Caki2 (cell line): ENCODE measurements at regions not wholly inside any gene's neighbourhood (a gene's known extent, or its start where the extent isn't known, plus 50 kb on each side); places are given as distances from the start of the nearest gene placed in this dataset.
"Not testable (repeated sequence)": the region's sequence is repeated elsewhere in the genome, so short reads cannot be mapped to it uniquely, and the experiment has no call there.

Source experiments
- DNase-seq: peaks from one replicate; pipeline ENCODE4 v3.0.0-alpha.2; 2015; ENCODE audit warnings: low read depth
- in situ Hi-C: cut with HindIII; loops from 2 replicates; pipeline ENCODE4 v1.10.0; 2016; ENCODE audit warnings: low sequenced_read_pairs, low pct_unique_long_range_greater_than_20kb, mixed read lengths

GRCh38 chr18:52087140-52087539 is 252.9 kb upstream of the DCC start:
- in situ Hi-C loops, result no loop called here
- no peak for DNase-seq

DNA sequence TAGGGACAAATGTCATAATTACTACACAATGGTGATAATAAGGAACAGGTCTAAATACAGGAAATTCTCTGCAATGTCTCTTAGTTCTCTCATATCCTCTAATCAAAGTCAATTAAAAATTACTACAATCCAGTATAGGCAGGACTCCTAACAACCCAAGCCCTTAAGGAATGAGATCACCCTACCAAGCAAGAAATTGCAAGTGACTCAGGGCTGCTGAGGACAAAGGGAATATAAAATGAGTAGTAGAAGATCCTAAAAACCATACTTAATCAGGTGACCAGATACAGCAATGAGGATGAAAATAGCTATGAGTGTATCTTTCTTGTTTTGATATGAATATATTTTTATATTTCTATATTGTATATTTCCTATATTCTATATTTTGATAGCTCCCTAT is 250.0 kb upstream of the DCC start:
- in situ Hi-C loops, result no loop called here
- no peak for DNase-seq

DNA sequence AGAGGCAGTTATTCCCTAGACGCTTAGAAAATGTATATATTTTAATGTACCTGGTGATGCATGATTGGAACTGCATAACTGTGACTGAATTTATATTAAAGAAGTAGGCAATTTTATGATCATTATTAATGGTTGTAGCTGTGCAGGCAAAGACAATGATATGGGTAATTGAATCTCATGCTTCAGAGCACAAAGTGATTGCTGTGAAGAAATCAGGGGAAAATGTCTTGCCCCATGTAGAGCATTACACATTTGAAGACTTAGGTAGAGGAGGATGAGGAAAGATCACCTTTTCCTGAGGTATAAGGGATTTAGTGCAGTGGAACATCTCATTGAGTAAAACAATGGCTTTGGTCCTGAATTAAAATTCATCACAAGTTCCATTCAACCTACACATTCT is 246.8 kb upstream of the DCC start:
- no peak for DNase-seq
- in situ Hi-C loops, result no loop called here

GRCh38 chr18:52118684-52119083 is 221.3 kb upstream of the DCC start:
- no peak for DNase-seq
- in situ Hi-C loops, result no loop called here

GRCh38 chr18:52130624-52131301 is 209.2 kb upstream of the DCC start:
- no peak for DNase-seq
- in situ Hi-C loops, result no loop called here

DNA sequence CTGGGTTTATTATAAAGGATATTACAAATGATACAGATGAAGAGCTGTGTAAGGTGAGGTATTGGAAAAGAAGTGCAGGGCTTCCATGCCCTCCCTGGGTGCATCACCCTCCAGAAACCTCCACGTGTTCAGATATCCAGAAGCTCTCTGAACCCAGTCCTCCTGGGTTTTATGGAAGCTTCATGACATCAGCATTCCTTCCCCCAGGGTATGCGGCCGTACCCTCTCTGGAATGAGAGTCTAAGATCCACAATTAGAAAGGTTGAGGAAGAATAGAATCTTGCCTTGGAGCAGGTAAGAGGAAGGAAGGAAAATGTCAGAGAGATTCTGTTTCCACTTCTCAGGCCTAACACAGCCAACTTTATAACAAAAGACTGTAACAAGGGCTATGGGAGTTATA is 208.2 kb upstream of the DCC start:
- in situ Hi-C loops, result no loop called here
- no peak for DNase-seq

GRCh38 chr18:52136532-52136931 is 203.5 kb upstream of the DCC start:
- in situ Hi-C loops, result no loop called here
- DNase-seq, result no peak

GRCh38 chr18:52140986-52141385 is 199.0 kb upstream of the DCC start:
- in situ Hi-C loops, result no loop called here
- DNase-seq, result no peak

DNA sequence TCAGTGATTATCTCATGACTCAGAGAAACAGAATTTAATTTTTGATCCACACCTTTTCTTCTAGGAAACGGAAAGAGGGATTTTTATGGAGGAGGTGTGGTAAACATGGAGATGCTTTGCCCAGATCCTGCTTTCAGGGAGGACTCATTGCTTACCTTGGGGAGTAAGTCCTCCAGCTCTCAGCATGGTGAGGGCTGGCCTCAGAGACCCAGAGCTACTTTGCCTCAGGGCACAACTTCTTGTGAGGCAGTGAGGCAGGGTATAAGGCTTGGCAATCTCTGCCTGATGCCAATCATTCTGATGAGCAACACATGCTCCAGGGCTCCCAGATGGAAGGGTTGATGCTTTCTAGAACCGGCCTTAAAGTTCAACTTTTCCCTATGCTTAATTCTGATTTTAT is 189.9 kb upstream of the DCC start:
- no peak for DNase-seq
- in situ Hi-C loops, result no loop called here

DNA sequence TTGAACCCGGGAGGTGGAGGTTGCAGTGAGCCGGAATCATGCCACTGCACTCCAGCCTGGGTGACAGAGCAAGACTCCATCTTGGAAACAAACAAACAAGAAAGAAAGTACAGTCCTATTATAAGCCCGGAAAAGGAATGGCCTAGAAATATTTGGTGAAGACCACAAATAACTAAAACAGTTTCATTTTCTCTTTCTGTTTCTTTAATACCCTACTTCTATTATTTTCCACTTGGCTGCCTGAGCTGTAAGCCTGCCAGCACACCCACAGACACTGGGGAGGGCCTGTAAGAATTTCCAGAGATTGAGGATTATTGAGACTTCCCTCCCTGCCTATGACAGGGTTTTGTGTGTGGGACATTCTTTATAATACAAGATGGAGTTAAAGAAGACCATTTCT is 188.0 kb upstream of the DCC start:
- in situ Hi-C loops, result no loop called here
- DNase-seq, result no peak

DNA sequence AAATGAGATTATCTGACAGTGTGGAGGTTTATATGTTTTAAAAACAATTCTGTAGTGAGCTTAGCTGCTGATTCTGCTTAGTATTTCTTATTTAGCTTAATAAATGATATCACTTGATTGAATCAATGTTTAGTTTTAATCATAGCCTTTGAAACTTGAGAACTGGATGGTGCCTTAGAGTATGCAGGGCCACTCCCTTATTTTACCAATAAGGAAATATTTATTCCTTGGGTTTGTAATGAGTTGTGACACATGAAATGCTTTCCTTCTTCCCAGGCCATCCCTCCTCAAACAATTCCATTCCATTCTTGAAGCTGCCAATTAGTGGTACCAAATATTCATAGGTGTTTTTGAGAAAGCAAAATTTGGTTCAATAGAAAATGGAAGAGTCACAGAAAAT is 183.8 kb upstream of the DCC start:
- in situ Hi-C loops, result no loop called here
- DNase-seq, result no peak

DNA sequence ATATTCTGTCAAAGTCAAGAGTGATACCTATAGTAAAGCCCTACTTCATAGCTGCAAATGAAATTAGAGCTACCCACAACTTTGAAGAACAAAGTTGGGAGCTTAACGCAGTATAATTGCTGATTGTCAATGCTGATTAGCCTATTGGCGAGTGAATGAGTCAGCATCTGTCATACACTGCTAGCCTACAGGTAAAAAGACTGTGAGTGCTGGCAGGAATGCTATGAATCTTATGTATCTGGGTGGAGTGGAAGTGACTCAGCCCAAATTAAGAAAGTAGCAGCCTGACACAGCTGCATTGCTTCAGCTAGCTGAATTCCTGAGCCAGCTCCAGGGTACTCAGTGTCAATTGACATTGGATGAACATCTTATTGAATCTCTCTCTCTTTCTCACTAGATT is 179.4 kb upstream of the DCC start:
- peak; percentile 33 for DNase-seq
- in situ Hi-C loops, result no loop called here

- in situ Hi-C loops, result no loop called here
- DNase-seq, result no peak
Observed at GRCh38 chr18:52163478-52163877, 176.5 kb upstream of the DCC start.

DNA sequence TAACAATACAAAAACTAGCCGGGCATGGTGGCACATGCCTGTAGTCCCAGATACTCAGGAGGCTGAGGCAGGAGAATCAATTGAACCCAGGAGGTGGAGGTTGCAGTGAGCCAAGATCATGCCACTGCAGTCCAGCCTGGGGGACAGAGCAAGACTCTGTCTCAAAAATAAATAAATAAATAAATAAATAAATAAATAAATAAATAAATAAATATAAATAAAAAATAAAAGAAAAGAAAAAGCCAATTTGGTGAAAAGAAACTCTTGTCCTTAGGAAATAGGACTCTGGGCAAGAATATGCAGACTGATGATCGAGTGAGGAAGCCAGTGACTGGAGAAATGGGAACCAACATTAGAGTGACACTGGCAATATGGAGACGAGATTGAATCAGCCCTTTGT is 171.9 kb upstream of the DCC start:
- in situ Hi-C loops, result not testable (repeated sequence)

GRCh38 chr18:52174220-52174619 is 165.8 kb upstream of the DCC start:
- in situ Hi-C loops, result no loop called here

More for the DNA sequence above, 171.9 kb upstream of the DCC start:
- not testable (repeated sequence) for DNase-seq

GRCh38 chr18:52175406-52175805 is 164.6 kb upstream of the DCC start:
- in situ Hi-C loops, result no loop called here

More at GRCh38 chr18:52174220-52174619, 165.8 kb upstream of the DCC start:
- no peak for DNase-seq

GRCh38 chr18:52183107-52183506 is 156.9 kb upstream of the DCC start:
- in situ Hi-C loops, result no loop called here
- DNase-seq, result no peak

More at GRCh38 chr18:52175406-52175805, 164.6 kb upstream of the DCC start:
- DNase-seq, result no peak

- in situ Hi-C loops, result no loop called here
Observed at GRCh38 chr18:52190195-52190594, 149.8 kb upstream of the DCC start.

GRCh38 chr18:52190631-52191030 is 149.4 kb upstream of the DCC start:
- DNase-seq, result no peak
- in situ Hi-C loops, result no loop called here

More at GRCh38 chr18:52190195-52190594, 149.8 kb upstream of the DCC start:
- no peak for DNase-seq

DNA sequence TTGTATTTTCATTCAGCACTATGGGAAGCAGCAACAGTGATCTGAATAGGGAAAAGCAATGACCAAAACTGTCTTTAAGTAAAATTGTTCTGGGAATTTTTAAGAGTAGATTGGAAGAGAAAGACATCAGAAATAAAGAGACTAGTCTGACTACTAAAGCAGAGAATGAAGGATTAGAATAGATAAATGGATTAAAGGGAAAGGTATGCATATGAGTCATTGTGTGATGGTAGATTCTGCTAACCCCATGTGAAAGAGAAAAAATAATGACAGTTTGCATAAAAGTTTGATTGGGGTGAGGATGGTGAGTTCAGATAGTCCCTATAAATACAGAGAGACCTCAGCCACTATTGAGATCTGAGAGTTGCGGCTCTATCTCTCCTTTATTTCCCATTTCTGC is 139.6 kb upstream of the DCC start:
- no peak for DNase-seq
- in situ Hi-C loops, result no loop called here
